RKO (cell line): ENCODE measurements at regions not wholly inside any gene's neighbourhood (a gene's known extent, or its start where the extent isn't known, plus 50 kb on each side); places are given as distances from the start of the nearest gene placed in this dataset.

Source experiments
- DNase-seq: peaks from one replicate; pipeline ENCODE4 v3.0.0-alpha.2; 2016; ENCODE audit warnings: low spot score

DNA sequence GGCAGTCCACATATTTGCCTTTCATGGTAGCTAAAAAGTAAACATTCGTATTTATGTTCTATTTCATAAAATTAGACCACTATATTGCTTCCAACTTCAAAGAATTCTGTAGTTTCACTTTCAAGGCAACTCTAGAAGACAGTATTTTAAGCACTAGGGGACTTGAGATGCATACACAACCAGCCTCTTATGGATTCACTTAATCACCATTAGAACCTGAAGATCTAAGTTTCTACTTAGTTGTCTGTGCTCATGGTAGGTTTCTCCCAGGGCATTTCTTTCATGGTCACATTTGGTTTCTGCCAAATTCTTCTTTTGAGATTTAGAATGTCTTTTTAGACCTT is 209.9 kb upstream of the HCCS start:
- DNase-seq = no peak

DNA sequence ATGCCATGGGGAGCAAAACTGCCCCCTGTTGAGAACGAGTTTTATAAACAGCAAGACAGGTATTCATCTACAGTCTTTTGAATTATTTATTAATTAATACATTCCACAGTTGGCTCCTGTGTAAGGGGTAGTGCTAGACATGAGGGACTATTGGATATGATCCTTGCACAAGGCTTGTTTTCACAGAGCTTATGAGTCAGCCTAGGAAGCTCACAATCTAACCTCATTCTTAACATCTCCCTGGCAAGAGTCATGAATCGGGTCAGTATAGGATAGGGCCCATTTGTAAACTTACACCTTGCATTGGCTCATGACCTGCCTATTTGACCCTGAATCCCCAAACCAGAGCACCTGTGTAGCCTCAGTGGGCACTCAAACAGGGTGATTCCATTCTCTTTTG is 209.1 kb upstream of the HCCS start:
- DNase-seq = no peak

DNA sequence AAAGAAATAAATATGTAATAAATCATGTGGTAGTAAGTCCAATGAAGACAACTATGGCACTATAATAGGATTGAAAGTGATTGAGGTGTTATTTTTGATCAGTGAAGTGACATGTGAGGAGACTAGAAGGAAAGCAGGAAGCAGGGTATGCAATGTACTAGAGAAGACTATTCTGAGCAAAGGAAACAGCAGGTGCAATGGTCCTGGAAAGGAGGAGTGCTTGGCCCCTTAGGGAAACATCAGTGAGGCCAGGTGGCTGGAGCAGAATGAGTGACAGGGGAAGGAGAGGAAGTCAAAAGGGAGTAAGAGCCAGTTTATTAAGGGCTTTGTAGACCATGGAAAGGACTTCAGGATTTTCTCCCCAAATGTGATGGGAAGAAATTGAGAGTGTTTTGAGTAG is 207.6 kb upstream of the HCCS start:
- DNase-seq = no peak

DNA sequence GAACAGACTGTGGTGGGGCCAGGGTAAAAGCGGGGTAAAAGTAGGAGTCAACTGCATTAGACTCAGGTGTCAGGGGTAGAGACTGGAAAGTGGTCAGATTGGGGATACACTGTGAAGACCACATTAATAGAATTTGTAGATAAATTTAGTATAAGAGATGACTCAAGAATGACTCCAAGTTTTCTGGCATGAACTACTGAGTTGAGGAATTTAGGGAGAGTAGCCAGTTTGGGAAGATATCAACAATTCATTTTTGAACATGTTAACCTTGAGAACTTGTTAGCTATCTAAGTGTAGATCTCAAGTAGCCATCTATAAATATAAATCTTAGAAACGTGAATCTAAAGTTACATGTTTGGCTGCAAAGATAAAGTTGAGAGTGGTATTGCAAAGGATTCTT is 206.9 kb upstream of the HCCS start:
- DNase-seq = no peak

DNA sequence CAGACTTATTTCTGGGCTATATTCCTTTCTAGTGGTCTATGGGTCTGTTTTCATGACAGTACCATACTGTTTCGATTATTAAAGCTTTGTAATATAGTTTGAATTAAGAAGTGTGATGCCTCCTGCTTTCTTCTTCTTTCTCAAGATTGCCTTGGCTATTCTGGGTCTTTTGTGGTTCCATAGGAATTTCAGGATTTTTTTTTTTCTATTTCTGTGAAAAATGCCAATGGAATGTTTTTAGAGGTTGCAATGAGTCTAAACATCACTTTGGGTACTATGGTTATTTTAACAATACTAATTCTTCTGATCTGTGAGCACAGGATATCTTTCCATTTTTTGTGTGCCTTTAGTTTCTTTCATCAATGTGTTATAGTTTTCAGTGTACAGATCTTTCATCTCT is 204.3 kb upstream of the HCCS start:
- DNase-seq = no peak

DNA sequence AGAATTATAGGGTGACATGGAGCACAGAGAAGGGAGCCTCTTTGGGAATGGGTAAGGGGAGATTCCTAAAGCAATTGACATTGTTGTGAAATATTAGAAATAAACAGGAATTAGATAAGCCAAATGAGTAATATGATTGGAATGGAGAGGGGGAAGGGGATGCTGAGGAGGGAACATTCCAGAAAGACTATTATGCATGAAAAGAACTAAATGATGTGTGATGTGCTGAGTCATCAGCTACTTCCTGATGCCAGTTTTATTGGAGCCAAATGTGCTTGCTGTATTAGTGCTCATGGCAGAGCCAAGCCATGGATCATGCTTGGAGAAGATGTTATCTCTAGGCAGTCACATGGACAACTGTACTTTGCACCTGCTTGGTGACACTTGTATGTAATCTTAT is 189.0 kb upstream of the HCCS start:
- DNase-seq = peak; percentile 39

DNA sequence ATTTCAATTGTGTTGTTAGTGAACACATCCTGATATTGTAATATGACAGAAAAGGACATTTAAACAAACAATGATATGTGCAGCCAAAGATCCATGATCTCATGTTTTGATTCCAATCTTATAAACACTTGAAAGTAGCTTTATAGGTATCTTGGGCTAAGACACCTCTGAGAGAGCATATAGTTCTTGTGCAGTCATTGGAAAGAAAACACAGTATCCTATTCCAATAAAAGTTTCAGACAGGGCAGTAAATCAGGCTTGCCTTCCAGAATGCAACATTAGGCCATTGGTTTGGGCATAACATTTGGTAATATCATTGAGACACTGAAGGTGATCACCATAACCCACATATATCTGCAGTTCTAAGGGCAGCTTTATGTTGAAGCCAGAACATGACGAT is 188.3 kb upstream of the HCCS start:
- no peak for DNase-seq

DNA sequence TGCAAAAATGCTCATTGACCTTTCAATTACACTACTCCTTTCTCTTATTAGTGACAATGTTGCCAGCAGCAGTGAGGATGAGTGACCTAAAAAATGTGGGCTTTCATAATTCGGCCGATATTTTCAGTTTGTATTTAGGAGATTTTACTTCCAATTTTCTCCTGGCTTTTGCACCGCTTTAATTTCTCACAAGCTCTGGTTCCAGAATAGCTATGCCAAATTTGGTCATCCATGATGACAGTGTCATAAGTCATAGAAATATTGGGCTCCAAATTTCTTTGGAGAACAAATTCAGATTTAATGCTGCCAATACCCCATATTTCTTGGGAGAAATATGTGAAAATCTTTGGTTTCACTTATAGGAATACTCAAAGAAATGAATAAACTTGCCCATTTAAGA is 187.7 kb upstream of the HCCS start:
- no peak for DNase-seq

DNA sequence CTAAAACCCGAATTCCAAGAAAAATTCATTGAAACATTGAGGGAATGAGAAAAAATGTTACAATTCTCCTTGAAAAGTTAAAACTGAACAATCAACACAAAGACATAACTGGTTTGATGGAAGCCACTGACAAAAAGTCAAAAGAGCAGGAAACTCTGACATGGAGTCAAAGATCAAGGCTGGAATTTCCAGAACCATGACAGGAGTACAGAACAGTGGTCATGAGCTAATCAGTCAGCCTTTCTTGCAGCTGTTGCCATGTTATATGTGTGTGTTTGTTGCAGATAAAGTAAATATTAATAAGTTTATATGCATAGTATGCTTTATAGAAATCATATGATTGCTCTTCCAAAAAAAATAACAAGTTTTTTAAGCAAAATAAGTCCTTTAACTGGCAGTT is 184.7 kb upstream of the HCCS start:
- DNase-seq = no peak

DNA sequence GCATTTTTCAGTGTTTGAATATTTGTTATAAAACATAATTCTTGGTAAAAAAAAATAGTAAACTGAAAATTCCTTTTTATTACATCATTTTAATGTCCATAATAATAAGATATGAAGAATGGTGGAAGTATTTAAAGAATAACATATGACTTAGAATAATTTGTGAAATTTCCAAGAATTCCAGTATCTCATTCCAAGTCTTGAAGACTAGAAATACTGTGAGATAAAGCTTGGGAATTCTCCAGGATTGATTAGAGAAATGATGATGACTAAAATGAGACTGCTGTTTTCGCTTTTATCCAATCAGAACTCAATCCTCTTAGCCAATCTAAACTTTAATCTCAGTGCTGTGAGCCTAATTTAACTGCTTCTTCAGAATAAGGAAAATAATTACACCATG is 184.2 kb upstream of the HCCS start:
- DNase-seq = no peak

DNA sequence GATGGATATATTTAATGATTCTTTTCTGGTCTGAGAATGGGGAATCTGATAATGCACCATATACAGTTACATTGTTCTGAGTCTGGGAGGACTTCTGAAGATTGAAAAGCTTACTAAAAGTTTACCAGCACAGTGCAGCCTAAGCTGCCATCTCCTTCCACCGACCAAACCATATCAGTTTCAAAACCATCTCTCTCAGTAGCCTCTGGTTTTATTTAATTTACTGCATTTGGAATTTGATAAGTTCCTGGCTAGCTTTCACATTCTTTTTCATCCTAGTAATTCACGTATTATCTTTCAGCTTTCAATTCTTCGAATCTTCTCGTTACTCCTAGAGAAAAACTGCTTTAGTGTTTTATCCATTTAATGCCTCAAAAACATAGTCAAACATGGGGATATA is 181.4 kb upstream of the HCCS start:
- DNase-seq = no peak

DNA sequence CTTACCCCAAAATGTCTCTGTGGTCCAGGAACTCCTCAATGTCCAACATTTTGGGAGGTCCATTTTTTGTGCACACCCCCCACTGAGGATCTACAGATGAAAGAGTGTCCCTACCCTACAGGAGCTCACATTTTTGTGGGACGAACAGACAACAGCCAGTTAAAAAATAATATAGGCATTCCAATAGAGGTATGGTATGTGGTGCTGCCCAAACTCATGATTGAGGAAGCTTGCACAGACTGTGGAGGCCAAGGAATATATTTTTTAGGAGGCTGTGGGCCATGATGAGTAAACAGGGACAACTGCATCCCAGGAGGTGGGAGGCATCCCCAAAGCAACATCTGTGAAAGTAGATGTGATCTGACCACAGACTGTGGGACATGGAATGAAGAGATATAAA is 181.0 kb upstream of the HCCS start:
- DNase-seq = no peak

DNA sequence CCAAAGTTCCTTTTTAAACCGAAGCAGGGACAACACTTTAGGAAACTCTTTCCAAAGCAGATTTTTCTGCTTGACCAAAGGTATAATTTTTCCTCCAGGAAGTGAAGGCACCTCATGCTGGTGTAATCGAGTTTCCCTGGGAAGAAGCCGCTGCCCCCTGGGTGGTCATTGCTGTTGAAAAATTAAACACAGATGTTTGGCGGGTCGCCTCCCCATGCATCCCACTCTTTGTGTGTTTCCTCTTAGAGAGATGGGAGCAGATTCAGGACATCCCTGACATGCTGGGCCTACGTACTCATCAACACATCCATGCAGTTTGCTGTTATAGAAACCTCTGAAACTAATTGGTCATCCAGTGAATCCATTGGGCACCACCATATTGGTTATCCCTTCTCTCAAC is 179.2 kb upstream of the HCCS start:
- DNase-seq = no peak

DNA sequence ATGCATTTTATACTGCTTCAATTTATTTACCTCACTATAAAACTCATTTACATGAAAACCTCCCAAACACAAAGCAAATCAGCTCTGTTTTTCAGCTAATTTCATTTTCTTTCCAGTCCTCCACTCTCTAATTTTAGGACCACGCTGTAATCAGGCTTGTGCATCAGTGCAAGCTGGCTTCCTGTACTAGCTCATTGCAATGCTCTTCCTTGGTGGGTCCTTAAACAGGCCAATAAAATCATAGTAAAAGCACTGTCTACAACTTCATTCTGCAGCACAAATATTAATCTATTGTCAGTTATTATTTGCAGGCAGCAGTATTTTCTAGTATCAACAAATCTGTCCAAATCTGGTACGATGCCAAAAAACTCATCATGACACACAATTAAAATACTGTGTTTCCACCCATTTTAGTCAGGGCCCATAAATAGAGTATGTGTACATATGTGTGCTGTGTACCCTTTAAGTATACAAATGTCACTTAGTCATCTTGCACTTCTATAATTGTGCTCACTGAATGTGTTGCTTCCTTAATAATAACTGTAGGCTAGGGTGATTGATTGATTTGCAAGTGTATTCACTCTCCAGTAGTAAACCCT is 178.2 kb upstream of the HCCS start:
- peak; percentile 5 for DNase-seq

DNA sequence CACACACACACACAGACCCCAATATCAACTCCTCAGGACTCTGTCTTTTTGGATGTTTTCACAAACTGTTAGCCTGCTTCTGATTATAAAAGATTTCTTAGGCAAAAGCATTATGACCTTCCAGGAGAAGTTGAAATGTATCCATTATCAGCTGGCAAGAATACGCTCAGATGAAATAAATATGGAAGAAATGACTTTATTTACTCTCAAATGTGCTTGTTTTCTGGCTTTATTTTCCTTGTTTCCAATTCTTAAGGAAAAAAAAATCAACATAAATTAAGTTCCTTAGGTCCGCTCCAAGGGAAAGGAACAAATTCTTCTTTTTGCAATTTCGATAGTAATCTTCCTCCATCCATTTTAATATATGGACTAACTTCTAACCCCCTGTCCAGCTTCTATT is 175.6 kb upstream of the HCCS start:
- DNase-seq = no peak

DNA sequence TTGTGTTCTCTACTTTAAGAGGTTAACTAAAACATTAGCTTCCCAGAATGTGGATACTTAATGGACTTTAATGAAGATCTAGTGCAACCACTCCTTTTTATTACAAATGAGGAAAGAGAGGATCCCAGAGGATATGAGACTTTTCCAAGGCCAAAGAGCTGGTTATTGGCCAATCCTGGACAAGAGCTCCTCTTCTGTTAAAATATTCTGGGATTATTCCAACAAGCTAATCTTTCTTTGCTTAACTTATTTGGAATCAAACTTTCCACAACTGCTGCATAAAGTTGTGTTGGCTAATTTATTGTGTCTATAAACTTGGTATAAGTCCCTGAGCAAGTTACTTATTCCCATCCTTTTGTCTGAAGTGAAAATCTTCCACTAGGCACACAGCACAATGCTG is 174.2 kb upstream of the HCCS start:
- DNase-seq = no peak

DNA sequence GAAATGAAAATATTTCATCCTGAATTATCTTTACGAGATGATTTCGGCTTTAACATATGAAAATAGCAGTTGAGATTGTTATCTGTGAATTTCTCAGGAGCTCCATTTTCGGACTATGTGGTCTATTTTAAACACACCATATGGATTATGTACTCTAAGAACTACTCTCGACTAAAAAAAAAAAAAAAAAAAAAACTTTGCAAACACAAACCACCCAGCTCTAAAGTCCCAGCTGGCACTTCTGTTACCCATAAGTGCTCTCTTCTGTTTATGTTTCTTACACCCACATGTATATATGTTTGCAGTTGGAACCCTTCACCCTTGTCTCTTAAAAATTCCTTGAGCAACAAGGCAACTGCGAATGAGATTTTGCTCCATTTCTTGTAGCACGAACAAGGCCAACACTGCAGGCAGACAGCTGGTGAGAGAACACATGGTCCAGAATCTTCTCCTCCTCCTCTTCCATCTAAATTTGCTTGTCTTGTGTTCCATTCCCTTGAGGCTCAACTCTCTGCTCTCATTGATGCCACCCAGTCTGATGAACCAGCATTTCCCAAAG is 172.7 kb upstream of the HCCS start:
- DNase-seq = no peak

DNA sequence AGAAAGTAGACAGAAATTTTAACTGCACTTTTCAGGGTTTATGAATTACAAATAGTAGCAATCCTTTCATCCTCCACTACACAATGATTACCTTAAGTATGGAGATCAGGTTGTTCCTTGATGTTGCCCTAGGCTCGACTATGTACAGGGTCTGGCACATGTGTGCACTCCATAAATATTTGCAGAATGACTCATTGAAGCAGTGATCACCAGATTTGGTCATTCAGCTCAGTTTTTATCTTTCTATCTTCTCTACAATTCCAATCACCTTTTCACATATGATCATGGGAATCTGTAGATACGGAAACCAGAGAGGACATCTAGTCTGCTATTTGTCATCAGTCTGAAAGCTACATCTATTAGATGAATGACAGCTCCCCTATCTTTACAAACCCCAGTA is 171.7 kb upstream of the HCCS start:
- DNase-seq = no peak

DNA sequence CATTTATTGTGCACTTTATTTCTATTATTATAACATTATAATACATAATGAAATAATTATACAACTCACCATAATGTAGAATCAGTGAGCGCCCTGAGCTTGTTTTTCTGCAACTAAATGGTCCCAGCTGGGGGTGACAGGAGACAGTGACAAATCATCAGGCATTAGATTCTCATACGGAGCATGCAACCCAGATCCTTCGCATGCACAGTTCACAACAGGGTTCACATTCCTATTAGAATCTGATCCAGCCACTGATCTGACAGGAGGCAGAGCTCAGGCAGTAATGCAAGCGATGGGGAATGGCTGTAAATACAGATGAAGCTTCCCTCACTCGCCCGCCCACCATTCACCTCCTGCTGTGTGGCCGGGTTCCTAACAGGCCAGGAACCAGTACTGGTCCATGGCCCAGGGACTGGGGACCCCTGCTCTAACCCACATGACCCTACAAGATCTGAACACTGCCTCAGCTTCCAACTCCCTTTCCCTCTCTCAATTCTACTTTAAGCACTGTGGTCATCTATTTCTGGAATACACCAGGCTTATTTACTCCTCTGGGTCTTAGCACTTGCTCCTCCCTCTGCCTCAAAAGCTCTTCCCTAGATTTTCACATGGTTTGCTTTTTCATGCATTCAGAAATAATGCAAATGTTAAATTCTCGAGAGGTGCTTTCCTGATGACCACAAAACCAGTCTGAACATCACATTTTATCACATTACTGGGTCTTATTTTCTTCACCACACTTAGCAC is 166.8 kb upstream of the HCCS start:
- no peak for DNase-seq

DNA sequence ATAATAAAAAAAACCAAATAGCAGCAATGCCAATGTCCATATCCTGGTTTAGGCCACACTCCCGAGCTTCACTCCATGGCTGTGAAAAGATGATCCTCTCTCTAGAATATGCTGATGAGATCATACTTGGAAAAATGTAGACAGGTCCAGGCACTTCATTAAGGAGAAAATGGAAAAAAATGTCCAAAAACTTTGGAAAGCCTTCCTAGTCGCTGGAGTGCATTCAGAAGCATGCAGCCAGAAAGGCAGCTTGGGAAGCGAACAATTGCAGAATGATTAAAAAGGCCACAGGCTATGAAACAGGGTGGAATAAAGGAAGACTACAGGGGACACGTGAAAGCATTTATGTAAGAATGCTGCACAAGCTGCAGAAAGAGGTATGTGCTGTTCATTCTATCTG is 165.6 kb upstream of the HCCS start:
- no peak for DNase-seq

DNA sequence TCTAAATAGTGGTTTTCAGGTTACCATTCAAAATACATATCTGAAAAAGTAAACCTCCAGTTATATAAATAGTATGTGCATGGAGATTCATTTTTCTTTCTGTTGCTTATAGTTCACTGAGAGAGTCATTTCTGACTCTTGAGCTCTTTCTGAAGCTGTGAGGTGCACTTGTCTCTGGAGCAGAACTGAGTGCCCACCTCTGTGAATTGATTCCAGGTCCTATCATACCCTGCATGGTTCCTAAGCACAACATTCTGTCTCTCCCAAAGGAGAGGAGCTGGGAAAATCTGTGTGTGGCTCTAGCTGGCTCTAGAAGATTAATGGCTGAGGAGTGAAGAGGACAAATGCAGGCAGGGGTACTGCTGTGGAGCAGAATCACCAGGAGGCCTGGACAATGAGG is 161.6 kb upstream of the HCCS start:
- DNase-seq = no peak

DNA sequence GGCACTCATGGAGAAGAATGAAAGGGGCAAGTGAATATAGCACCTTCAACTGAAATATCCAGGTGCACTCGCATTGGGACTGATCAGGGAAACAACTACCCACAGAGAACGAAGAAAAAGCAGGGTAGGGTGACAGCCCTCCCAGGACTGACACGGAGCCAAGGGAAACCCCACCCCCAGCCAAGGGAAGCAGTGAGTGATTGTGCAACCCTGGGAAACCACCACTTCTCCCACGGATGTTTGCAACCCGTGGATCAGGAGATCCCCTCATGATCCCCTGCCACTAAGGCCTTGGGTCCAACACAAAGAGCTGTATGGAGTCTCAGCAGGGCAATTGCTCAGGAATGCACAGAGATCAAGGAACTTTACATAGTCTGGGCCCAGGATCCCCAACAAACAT is 158.5 kb upstream of the HCCS start:
- DNase-seq = no peak

DNA sequence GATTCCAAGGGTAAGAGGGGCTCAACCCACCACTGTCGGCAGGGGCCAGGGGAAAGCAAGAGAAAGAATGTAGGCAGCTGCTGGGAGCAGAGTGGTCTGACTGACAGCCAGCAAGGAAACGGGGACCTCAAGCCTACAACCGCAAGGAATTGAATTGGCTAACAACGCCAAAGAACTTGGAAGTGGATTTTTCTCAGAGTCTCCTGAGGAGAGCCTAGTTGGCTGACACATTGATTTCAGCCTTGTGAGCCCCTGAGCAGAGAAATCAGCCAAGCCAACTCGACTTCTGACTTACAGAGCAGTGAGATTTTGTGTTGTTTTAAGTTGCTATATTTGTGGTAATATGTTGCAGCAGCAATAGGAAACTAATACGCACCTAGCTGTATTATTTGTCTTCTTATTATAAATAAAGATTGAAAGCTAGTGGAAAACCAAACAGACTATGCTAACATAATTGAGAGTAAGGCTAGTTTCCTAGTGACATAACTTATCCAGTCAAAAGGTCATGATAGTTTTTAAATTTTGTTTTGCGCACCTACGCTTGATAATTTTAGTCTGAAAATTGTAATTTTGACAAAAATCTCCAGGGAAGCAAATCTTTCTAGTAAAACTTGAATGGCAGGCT is 145.8 kb upstream of the HCCS start:
- no peak for DNase-seq

DNA sequence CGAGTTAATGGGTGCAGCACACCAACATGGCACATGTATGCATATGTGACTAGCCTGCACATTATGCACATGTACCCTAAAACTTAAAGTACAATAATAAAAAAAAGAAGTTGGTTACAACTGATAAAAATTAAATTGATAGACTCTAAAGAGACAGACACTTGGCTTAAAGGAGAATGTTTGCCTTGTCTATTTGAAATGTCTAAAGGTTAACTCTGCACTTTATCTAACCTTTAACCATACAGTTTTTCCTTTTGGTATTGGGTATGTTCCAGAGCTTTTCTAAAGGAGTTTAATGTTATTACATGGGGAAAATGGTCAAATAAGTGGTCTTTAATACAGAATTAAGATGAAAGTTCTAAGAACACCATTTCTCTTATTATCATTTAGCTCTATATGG is 145.1 kb upstream of the HCCS start:
- DNase-seq = no peak
